Glomerular visceral epithelial cell (primary cell): ENCODE measurements at regions not wholly inside any gene's neighbourhood (a gene's known extent, or its start where the extent isn't known, plus 50 kb on each side); places are given as distances from the start of the nearest gene placed in this dataset.

ENCODE experiments used
- DNase-seq: peaks from one replicate; pipeline ENCODE4 v3.0.0-alpha.2; 2016; ENCODE audit errors: extremely low spot score

GRCh38 chr2:5332925-5333324 lies 359.3 kb upstream of the SOX11 start:
- no peak for DNase-seq

GRCh38 chr2:5339473-5339872 lies 352.7 kb upstream of the SOX11 start:
- DNase-seq, result no peak

GRCh38 chr2:5343785-5344335 lies 348.3 kb upstream of the SOX11 start:
- no peak for DNase-seq

- DNase-seq, result no peak
These were observed 339.9 kb upstream of the SOX11 start for GRCh38 chr2:5352286-5352685.

GRCh38 chr2:5353565-5353964 lies 338.6 kb upstream of the SOX11 start:
- DNase-seq, result no peak

- DNase-seq, result no peak
These were observed 332.8 kb upstream of the SOX11 start for GRCh38 chr2:5359397-5359796.

- no peak for DNase-seq
These were observed 332.1 kb upstream of the SOX11 start for GRCh38 chr2:5360081-5360480.

- no peak for DNase-seq
These were observed 327.8 kb upstream of the SOX11 start for GRCh38 chr2:5364361-5364760.

GRCh38 chr2:5365871-5366461 lies 326.2 kb upstream of the SOX11 start:
- DNase-seq, result no peak

GRCh38 chr2:5367321-5367720 lies 324.9 kb upstream of the SOX11 start:
- DNase-seq, result no peak

GRCh38 chr2:5368263-5368662 lies 323.9 kb upstream of the SOX11 start:
- DNase-seq, result no peak

GRCh38 chr2:5369510-5369909 lies 322.7 kb upstream of the SOX11 start:
- no peak for DNase-seq

GRCh38 chr2:5370158-5370557 lies 322.0 kb upstream of the SOX11 start:
- DNase-seq, result no peak

GRCh38 chr2:5372141-5372540 lies 320.0 kb upstream of the SOX11 start:
- no peak for DNase-seq

- DNase-seq, result no peak
These were observed 319.0 kb upstream of the SOX11 start for GRCh38 chr2:5373200-5373599.

- DNase-seq, result no peak
These were observed 317.4 kb upstream of the SOX11 start for GRCh38 chr2:5374762-5375161.

- DNase-seq, result no peak
These were observed 314.9 kb upstream of the SOX11 start for GRCh38 chr2:5377323-5377722.

- no peak for DNase-seq
These were observed 312.4 kb upstream of the SOX11 start for GRCh38 chr2:5379811-5380210.

- DNase-seq, result no peak
These were observed 306.6 kb upstream of the SOX11 start for GRCh38 chr2:5385596-5385995.

- DNase-seq, result no peak
These were observed 304.8 kb upstream of the SOX11 start for GRCh38 chr2:5387406-5387805.

- DNase-seq, result no peak
These were observed 302.4 kb upstream of the SOX11 start for GRCh38 chr2:5389740-5390139.

- DNase-seq, result no peak
These were observed 300.8 kb upstream of the SOX11 start for GRCh38 chr2:5391362-5391761.

GRCh38 chr2:5392658-5393057 lies 299.5 kb upstream of the SOX11 start:
- DNase-seq, result no peak

GRCh38 chr2:5393474-5393873 lies 298.7 kb upstream of the SOX11 start:
- no peak for DNase-seq
